ENCODE measurements at regions not wholly inside any gene's neighbourhood (a gene's known extent, or its start where the extent isn't known, plus 50 kb on each side); places are given as distances from the start of the nearest gene placed in this dataset.

DNA sequence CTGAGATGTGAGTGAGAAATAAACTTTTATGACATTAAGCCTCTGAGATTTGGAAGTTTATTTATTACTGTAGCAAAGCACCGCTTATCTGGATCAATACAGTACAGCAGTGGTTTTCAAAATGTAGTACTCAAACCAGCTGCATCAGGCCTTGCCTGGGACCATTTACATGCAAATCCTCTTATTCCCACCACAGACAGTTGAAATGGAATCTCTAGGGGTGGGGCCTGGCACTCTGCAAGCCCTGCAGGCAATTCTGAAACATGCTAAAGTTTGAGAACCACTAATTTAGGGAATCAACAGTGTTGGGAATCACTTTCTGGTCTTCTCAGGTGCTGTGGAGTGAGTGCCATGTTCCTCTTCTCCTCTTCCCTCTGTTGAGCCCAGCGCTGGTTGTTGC lies 77.8 kb upstream of the TAMM41 start:
- TF ChIP-seq, protein P1, sequence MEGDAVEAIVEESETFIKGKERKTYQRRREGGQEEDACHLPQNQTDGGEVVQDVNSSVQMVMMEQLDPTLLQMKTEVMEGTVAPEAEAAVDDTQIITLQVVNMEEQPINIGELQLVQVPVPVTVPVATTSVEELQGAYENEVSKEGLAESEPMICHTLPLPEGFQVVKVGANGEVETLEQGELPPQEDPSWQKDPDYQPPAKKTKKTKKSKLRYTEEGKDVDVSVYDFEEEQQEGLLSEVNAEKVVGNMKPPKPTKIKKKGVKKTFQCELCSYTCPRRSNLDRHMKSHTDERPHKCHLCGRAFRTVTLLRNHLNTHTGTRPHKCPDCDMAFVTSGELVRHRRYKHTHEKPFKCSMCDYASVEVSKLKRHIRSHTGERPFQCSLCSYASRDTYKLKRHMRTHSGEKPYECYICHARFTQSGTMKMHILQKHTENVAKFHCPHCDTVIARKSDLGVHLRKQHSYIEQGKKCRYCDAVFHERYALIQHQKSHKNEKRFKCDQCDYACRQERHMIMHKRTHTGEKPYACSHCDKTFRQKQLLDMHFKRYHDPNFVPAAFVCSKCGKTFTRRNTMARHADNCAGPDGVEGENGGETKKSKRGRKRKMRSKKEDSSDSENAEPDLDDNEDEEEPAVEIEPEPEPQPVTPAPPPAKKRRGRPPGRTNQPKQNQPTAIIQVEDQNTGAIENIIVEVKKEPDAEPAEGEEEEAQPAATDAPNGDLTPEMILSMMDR (IDR thresholded peaks at IDR 0.05): no peak
- no peak for TF ChIP-seq EP300 (IDR thresholded peaks at IDR 0.05)
- TF ChIP-seq POLR2A (IDR thresholded peaks at IDR 0.05): no peak
- TF ChIP-seq POLR2AphosphoS5 (IDR thresholded peaks at IDR 0.05): no peak

All from upper lobe of left lung (tissue), 4 donors.